Transverse colon (tissue), 4 donors: ENCODE measurements at regions not wholly inside any gene's neighbourhood (a gene's known extent, or its start where the extent isn't known, plus 50 kb on each side); places are given as distances from the start of the nearest gene placed in this dataset.

ENCODE experiments used
- DNase-seq: peaks from one replicate; pipeline ENCODE4 v3.0.0-alpha.2; 2019
- H3K27ac ChIP-seq, 4 donors: fragments of 200-600 bp; sonication (generic); 2 replicates each; pipeline ENCODE4 v1.5.1; 2016 to 2018; ENCODE audit warnings: inconsistent platforms in 4 of 4
- H3K27me3 ChIP-seq: fragments of 200-600 bp; sonication (generic); 2 replicates; pipeline ENCODE4 v1.5.1; 2017; ENCODE audit warnings: inconsistent platforms
- H3K36me3 ChIP-seq, 4 donors: fragments of 200-600 bp; sonication (generic); 2 replicates each; pipeline ENCODE4 v1.5.1; 2017 to 2019; ENCODE audit warnings: inconsistent platforms in 4 of 4
- H3K4me1 ChIP-seq, 4 donors: fragments of 200-600 bp; sonication (generic); 2 replicates each; pipeline ENCODE4 v1.5.1; 2017 to 2020; ENCODE audit warnings: inconsistent platforms in 4 of 4
- H3K4me3 ChIP-seq, 4 donors: fragments of 200-600 bp; sonication (generic); 1 replicate in 1 of 4; 2 replicates in 3 of 4; pipeline versions ENCODE4 v1.5.1 to v1.6.1; 2017 to 2019; ENCODE audit warnings: inconsistent platforms in 4 of 4
- H3K9me3 ChIP-seq, 2 donors: fragments of 200-600 bp; sonication (generic); 2 replicates each; pipeline ENCODE4 v1.5.1; 2017 to 2019; ENCODE audit warnings: inconsistent platforms in 2 of 2
- EP300 ChIP-seq: sonication (generic); formaldehyde crosslinking; IDR thresholded peaks from one replicate; pipeline ENCODE4 v1.6.1; 2017; ENCODE audit warnings: antibody characterized with exemption, low read depth
- POLR2A ChIP-seq: fragments of 450-650 bp; IDR thresholded peaks from one replicate; pipeline ENCODE4 v1.6.1; 2016; ENCODE audit warnings: antibody characterized with exemption, mild to moderate bottlenecking, moderate library complexity
- POLR2AphosphoS5 ChIP-seq, 3 donors: sonication (generic); formaldehyde crosslinking; IDR thresholded peaks; one replicate each; pipeline ENCODE4 v1.6.1; 2016; ENCODE audit warnings: antibody characterized with exemption in 3 of 3
- WGBS, 2 donors: methylation state at CpG; one replicate each; pipeline ENCODE4 v1.1.5; 2018; ENCODE audit warnings: low coverage in 1 of 2; 5-methylcytosine and 5-hydroxymethylcytosine counted together
- in situ Hi-C, 4 donors: fragments of 200-750 bp; cut with MboI; loops; one replicate each; pipeline versions ENCODE4 v1.15.0 to v1.15.1; 2017; ENCODE audit warnings: low sequenced_read_pairs in 3 of 4, low pct_ligation_motif_present in 1 of 4, low pct_unique_long_range_greater_than_20kb in 1 of 4
- intact Hi-C: fragments of 100-400 bp; cut with DNase I; formaldehyde crosslinking; loops from one replicate; pipeline ENCODE4 v1.15.1; 2023; ENCODE audit warnings: low total_unique reads
- TF ChIP-seq, protein P1 (sequence below), 5 experiments: fragments of 200-600 bp in 3 of 5; fragments of 450-650 bp in 2 of 5; sonication (generic) in 3 of 5; IDR thresholded peaks; 1 replicate in 2 of 5; 2 replicates in 3 of 5; pipeline ENCODE4 v1.5.1; 2016 to 2017; ENCODE audit warnings: antibody characterized with exemption in 5 of 5, inconsistent platforms in 3 of 5, mild to moderate bottlenecking in 2 of 5, moderate library complexity in 1 of 5

DNA sequence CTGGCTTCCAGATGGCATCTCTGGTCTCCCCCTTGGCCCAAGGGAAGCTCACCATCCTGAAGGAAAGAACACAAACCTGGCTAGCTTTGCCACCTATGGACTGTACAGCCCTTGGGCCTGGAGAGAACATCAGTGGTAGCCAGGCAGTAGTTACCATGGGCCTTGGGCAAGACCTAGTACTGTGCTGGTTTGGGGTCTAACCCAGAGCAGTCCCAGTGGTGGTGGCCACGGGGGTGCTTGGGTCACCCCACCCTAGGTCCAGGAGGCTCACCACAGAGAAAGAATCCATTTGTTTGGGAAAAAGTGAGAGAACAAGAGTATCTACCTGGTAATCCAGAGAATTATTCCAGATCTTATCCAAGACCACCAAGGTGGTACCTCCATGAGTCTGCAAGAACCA, 290.7 kb upstream of the PPP1R2C start:
- Histone ChIP-seq H3K27me3 (no peaks in the 10 kb centered on the region), H3K4me3 (no peak overlapping the region), H3K36me3 (no peaks in the 10 kb centered on the region), H3K4me1 (no peaks in the 10 kb centered on the region), H3K9me3 (no peaks in the 10 kb centered on the region), H3K27ac (no peak overlapping the region)
- intact Hi-C loops (no loop called here), in situ Hi-C loops (no loop called here)
- 71% methylated on average over 1 of the region's 1 CpG; no CpG with 5 or more reads in 1 of the 2 donors for WGBS, 2 donors
- no peak for TF ChIP-seq POLR2A
- TF ChIP-seq EP300 = no peak
- TF ChIP-seq POLR2AphosphoS5 (IDR thresholded peaks at IDR 0.05) = no peak
- TF ChIP-seq, protein P1, sequence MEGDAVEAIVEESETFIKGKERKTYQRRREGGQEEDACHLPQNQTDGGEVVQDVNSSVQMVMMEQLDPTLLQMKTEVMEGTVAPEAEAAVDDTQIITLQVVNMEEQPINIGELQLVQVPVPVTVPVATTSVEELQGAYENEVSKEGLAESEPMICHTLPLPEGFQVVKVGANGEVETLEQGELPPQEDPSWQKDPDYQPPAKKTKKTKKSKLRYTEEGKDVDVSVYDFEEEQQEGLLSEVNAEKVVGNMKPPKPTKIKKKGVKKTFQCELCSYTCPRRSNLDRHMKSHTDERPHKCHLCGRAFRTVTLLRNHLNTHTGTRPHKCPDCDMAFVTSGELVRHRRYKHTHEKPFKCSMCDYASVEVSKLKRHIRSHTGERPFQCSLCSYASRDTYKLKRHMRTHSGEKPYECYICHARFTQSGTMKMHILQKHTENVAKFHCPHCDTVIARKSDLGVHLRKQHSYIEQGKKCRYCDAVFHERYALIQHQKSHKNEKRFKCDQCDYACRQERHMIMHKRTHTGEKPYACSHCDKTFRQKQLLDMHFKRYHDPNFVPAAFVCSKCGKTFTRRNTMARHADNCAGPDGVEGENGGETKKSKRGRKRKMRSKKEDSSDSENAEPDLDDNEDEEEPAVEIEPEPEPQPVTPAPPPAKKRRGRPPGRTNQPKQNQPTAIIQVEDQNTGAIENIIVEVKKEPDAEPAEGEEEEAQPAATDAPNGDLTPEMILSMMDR (IDR thresholded peaks at IDR 0.05) = no peak
- DNase-seq = no peak

DNA sequence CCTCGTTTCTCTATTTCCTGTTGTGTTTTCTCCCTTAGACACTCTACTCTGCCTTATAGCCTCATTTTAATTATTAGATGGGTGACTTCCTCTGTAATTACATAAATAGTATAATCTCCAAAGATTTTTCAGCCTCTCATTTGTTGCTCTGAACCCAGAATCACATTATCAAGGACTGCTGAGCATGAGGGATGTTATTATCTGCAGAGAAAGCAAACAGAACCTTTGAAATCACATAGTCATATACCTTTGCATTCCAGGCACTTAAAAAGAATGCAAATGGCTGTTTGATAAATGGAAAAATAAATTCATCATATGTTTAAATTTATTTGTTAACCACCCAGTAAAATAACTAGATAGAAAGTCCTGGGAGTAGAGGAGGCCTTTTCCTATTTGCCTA, 305.1 kb upstream of the PPP1R2C start:
- in situ Hi-C loops = no loop called here
- H3K4me1 ChIP-seq = no peaks in the 10 kb centered on the region
- TF ChIP-seq POLR2AphosphoS5 (IDR thresholded peaks at IDR 0.05) = no peak
- no peak for TF ChIP-seq POLR2A
- TF ChIP-seq EP300 = no peak
- TF ChIP-seq, protein P1 (IDR thresholded peaks at IDR 0.05) = no peak
- H3K27ac ChIP-seq = no peak overlapping the region
- no peak for DNase-seq
- H3K4me3 ChIP-seq = no peak overlapping the region
- no peaks in the 10 kb centered on the region for H3K9me3 ChIP-seq
- intact Hi-C loops = no loop called here
- H3K27me3 ChIP-seq = no peaks in the 10 kb centered on the region
- WGBS, 2 donors = 37% methylated on average over 1 of the region's 1 CpG; no CpG with 5 or more reads in 1 of the 2 donors
- no peaks in the 10 kb centered on the region for H3K36me3 ChIP-seq

DNA sequence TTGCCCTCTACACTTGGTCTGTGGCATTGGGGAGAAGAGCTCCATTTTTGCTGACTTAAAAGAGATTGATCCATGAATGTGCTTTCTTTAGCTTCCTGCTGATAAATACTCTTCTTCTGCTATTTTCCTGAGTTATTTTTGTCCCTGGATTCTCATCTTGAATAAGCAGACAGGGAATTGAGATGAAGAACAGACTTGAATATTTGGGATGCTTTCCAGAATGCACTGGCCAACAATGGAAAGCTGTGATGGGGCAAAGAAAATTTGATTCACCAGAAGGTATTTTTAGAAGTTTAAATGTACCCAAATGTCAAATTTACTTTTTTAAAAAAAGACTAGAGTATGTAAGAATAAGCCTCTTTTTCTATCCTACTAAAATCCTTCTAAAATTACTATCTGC, 309.9 kb upstream of the PPP1R2C start:
- H3K27ac ChIP-seq = no peak overlapping the region
- DNase-seq = no peak
- H3K4me3 ChIP-seq = no peak overlapping the region
- TF ChIP-seq, protein P1 (IDR thresholded peaks at IDR 0.05) = no peak
- TF ChIP-seq POLR2A = no peak
- TF ChIP-seq EP300 = no peak
- TF ChIP-seq POLR2AphosphoS5 (IDR thresholded peaks at IDR 0.05) = peak in 1 of 3 donors; percentile 25
- in situ Hi-C loops (no loop called here), intact Hi-C loops (no loop called here)
- no peaks in the 10 kb centered on the region for H3K4me1 ChIP-seq
- H3K9me3 ChIP-seq = no peaks in the 10 kb centered on the region
- H3K36me3 ChIP-seq = no peaks in the 10 kb centered on the region
- H3K27me3 ChIP-seq = no peaks in the 10 kb centered on the region

DNA sequence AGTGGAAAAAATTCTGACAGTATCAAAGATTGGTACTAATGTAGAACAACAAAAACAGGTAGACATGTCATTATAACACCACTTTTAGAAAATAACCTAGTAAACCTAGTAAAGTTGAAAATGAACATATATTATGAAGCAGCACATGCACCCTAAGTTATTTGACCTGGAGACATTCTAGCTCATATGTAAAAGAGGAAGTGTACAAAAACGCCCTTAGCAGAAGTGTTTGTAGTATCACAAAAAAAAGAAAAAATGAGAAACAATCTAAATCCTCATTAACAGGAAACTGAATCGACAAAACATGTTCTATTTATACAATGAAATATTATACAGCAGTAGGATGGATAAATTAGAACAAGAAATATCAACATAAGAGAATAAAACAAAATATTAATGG, 318.9 kb upstream of the PPP1R2C start:
- H3K4me1 ChIP-seq = no peaks in the 10 kb centered on the region
- no peaks in the 10 kb centered on the region for H3K9me3 ChIP-seq
- no peaks in the 10 kb centered on the region for H3K27me3 ChIP-seq
- no peak for TF ChIP-seq POLR2AphosphoS5 (IDR thresholded peaks at IDR 0.05)
- TF ChIP-seq, protein P1 (IDR thresholded peaks at IDR 0.05) = no peak
- TF ChIP-seq EP300 = no peak
- no peak for TF ChIP-seq POLR2A
- 32 to 86% methylated on average over 1 to 2 of the region's 2 CpGs for WGBS, 2 donors
- intact Hi-C loops (no loop called here), in situ Hi-C loops (no loop called here)
- H3K27ac ChIP-seq = no peak overlapping the region
- H3K36me3 ChIP-seq = no peaks in the 10 kb centered on the region
- H3K4me3 ChIP-seq = no peak overlapping the region
- DNase-seq = no peak
